Fibroblast of villous mesenchyme (primary cell): ENCODE measurements at regions not wholly inside any gene's neighbourhood (a gene's known extent, or its start where the extent isn't known, plus 50 kb on each side); places are given as distances from the start of the nearest gene placed in this dataset.

Experiments
- DNase-seq: peaks from one replicate; pipeline ENCODE4 v3.0.0-alpha.2; 2010; ENCODE audit warnings: low read depth
- H3K4me3 ChIP-seq: 2 replicates; pipeline ENCODE4 v1.5.1; 2011; ENCODE audit warnings: low read depth, mild to moderate bottlenecking, low read length
- TF ChIP-seq, protein P1 (sequence below): IDR thresholded peaks from 2 replicates; pipeline ENCODE4 v1.5.1; 2012; ENCODE audit warnings: low read depth, mild to moderate bottlenecking, low read length; ENCODE audit not compliant: insufficient read depth

DNA sequence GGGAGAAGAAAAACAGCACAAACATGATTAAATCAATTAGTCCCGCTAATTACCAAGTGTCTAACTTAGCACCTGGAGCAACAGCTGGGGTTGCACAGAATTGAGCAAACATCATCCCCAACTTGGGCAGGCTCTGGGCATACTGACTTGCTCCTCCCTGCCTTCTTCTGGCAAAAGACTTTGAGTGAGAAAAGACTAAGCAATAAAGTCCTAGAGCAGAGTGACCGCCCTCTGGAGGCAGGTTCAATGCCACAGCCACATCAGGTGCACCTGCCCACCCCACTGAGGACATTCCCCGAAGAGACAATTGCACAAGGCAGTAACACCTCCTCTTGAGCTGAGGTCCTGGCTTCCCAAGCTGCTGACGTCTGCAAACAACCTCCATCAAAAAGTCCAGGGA is 358.3 kb downstream of the SOX9 start:
- no peak overlapping the region for H3K4me3 ChIP-seq
- DNase-seq = no peak
- TF ChIP-seq, protein P1, sequence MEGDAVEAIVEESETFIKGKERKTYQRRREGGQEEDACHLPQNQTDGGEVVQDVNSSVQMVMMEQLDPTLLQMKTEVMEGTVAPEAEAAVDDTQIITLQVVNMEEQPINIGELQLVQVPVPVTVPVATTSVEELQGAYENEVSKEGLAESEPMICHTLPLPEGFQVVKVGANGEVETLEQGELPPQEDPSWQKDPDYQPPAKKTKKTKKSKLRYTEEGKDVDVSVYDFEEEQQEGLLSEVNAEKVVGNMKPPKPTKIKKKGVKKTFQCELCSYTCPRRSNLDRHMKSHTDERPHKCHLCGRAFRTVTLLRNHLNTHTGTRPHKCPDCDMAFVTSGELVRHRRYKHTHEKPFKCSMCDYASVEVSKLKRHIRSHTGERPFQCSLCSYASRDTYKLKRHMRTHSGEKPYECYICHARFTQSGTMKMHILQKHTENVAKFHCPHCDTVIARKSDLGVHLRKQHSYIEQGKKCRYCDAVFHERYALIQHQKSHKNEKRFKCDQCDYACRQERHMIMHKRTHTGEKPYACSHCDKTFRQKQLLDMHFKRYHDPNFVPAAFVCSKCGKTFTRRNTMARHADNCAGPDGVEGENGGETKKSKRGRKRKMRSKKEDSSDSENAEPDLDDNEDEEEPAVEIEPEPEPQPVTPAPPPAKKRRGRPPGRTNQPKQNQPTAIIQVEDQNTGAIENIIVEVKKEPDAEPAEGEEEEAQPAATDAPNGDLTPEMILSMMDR = no peak

DNA sequence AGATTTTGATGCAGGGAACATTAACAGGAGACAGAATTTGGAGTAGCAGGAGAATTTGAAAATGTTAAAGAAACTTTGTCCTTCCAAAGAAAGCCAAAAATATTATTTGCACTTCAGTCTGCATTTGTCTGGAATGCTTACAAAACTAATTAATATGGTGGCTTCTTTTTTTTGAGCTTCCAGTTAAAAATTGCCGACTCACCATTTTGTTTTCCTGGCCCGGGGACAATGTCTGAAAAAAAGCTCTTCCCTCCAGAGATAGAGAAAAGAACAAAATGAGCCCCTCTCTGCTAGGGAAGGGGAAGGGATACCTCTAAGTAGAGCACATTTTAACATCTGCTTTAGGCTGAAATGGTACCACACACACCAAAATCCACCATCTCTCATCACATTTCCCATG is 360.8 kb downstream of the SOX9 start:
- H3K4me3 ChIP-seq = no peak overlapping the region
- no peak for DNase-seq
- TF ChIP-seq, protein P1 = no peak

DNA sequence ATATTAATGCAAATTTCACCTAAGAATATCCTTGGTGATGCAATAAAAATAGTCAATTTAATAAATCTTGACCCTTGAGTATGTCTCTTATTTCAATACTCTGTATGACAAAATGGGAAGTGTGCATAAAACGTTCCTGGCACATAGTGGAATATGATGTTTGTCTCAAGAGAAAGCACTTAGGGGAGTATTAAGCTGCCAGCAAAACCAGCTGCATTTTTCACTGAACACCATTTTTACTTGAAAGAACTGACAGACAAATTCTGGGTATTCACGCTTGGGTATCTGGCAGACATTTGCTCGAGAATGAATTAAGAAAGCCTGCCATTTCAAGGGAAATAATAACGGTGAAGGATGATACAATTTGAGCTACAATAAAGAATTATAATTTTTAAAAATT is 364.8 kb downstream of the SOX9 start:
- DNase-seq = no peak
- TF ChIP-seq, protein P1 = no peak
- H3K4me3 ChIP-seq = no peak overlapping the region

DNA sequence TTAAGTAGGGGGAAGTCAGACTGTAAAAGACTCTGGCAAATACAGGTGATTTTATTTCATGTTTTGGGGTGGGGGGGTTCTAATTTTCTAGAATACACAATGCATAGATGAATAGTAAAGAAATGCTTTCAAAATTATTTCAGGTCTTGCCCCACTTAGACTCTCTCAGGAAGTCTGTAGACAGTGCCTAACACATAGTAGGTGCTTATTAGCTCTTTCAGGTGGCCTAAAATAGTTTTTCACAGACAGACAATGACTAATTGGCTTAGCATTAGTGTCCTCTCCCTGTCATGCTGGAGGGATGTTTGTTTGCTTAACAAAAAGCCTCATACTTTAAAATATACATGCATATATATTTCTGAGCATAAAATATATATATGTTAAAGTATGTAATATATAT is 366.0 kb downstream of the SOX9 start:
- H3K4me3 ChIP-seq = no peak overlapping the region
- TF ChIP-seq, protein P1 = no peak
- no peak for DNase-seq

DNA sequence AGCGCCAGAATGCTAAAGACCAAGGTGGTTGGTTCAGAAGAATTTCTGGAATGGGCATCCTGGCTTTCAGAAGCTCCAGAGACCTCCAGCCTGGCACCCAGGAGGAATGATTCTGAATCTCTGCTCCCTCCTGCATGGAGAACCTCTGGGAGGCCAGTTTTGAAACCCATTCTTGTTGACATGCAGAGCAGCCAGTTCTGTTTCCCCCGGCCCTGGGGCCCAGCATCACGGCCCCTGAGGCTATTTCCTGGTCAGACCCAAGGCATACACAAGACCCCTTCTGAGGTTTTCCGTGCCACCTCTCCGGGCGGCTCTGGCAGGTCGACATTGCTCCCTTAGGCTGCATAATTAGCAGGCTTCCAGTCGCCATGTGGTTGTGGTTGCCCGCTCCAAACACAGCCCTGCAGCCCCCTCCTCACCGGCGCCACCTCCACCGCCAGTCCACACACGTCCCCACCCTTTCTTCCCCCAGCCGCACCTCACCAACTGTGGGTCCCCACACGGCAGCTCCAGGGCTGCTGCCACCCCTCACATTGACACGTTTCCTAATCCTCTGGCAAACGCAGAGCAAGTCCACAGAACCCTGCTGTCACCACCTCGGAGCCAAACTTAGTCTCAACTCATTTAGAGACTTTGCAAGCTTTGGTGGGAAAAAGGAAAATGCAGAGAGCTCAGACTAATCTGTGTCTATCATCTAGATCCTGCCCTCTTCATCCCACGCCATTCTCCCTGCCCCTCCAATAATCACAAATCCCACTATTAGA is 367.1 kb downstream of the SOX9 start:
- TF ChIP-seq, protein P1 = no peak
- no peak for DNase-seq
- no peak overlapping the region for H3K4me3 ChIP-seq

DNA sequence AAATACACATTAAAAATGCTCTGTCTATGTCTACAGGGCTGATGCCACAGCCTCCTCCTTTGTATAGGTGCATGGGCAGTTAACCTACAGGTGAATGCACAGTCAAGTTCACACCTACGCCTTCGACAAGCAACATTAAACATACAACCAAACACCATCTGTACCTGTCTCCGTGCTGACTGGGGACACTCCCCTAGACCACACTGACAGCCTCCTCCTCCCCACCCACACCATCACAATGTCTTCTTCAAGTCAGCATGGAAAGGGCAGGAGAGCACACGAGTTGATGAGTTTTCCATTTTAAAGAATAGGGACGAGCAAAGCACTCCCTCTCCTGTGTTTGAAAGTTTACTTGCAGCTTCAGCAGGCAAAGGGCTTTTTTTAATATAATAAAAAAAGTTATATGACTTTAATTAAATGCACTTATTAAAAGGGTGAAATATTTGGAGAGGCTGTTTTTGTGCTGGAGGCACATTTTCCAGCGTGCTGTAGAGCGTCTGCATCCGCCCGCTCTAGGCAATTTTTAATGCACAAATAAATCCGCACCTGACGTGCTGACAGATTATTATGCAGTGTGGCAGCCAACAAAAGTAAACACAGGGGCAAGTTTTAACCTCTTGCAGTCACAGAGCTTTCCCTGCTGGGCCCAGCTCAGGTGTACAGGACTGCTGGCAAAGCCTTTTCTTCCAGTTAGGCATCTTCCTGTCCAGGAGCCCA is 367.9 kb downstream of the SOX9 start:
- DNase-seq = no peak
- TF ChIP-seq, protein P1 = no peak
- H3K4me3 ChIP-seq = no peak overlapping the region
